ENCODE measurements at regions not wholly inside any gene's neighbourhood (a gene's known extent, or its start where the extent isn't known, plus 50 kb on each side); places are given as distances from the start of the nearest gene placed in this dataset.

DNA sequence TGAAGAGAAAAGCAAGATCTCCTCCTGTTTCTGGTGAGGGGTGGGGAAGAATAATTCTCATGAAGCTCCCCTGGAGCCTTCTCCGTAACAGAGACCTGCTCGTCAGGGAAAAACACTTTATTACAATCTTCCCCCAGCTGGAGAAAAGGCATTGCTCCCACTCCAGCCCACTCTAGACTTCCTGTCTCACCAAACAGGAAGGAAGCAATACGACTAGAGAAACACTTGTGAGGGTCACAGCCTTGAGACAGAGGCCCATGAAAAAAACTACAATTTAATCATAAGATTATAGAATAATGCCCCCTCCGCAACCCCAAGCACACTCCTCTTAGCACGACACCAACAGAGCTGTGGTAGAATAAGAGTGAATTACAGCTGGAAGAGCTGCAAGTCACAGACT is 197.2 kb upstream of the S1PR3 start:
- no peak overlapping the region for H3K4me3 ChIP-seq (replicated peaks in 1 of 3; ENCODE audit: insufficient read depth in 1 of 3, low read depth in 2 of 3, low read length in 3 of 3)
- intact Hi-C loops (cut with micrococcal nuclease; ENCODE audit: unreplicated experiment) (no loop called here), in situ Hi-C loops (cut with HindIII; ENCODE audit: extremely low pct_ligation_motif_present, low pct_unique_long_range_greater_than_20kb) (no loop called here)
- 53% methylated on average over 3 of the region's 5 CpGs for WGBS (ENCODE audit: low lambda C conversion rate)
- ChIA-PET POLR2A (no interaction called here), CTCF (ENCODE audit: low intra/inter-chr PET ratio, low total read pairs) (no interaction called here)
- H3K9me3 ChIP-seq (ENCODE audit: low read length), result no peaks in the 10 kb centered on the region
- H3K4me2 ChIP-seq (ENCODE audit: low read depth, low read length), result no peak overlapping the region
- H2AFZ ChIP-seq (ENCODE audit: low read length), result no peak overlapping the region
- ATAC-seq, result no peak
- no peak for FAIRE-seq
- H3K79me2 ChIP-seq (ENCODE audit: insufficient read depth, low read length), result no peaks in the 10 kb centered on the region
- peaks cover 0 to 1% of the 10 kb centered on the region in 2 experiments; a peak in 1 of 5 replicates for H3K27me3 ChIP-seq (ENCODE audit: control insufficient read depth in 1 of 2, insufficient read depth in 2 of 2, low read length in 2 of 2)
- no peaks in the 10 kb centered on the region for H4K20me1 ChIP-seq (ENCODE audit: insufficient read depth, low read length)
- H3K4me1 ChIP-seq (ENCODE audit: insufficient read depth, low read length), result no peaks in the 10 kb centered on the region
- no peak overlapping the region for H3K9ac ChIP-seq (ENCODE audit: insufficient read depth, low read depth, low read length)
- BruUV-seq (replicated peaks), result no TSS peak
- no peaks in the 10 kb centered on the region for H3K36me3 ChIP-seq (replicated peaks in 1 of 2; ENCODE audit: control insufficient read depth in 1 of 2, insufficient read depth in 2 of 2, low read length in 2 of 2)
- no peak overlapping the region for H3K27ac ChIP-seq (ENCODE audit: extremely low read length, insufficient read depth, low read length)
- TF ChIP-seq ZNF138 (CRISPR knock-in tag; IDR thresholded peaks at IDR 0.05; ENCODE audit: low read depth) (no peak), XBP1 (CRISPR knock-in tag; IDR thresholded peaks at IDR 0.05) (no peak), ZNF260 (CRISPR knock-in tag; IDR thresholded peaks at IDR 0.05; ENCODE audit: borderline replicate concordance, low read depth) (no peak), ZFP36L1 (CRISPR knock-in tag; IDR thresholded peaks at IDR 0.05) (no peak), ZNF44 (CRISPR knock-in tag; IDR thresholded peaks at IDR 0.05) (no peak), NFIC (IDR thresholded peaks at IDR 0.05; ENCODE audit: low read length) (no peak), KDM3A (CRISPR knock-in tag; IDR thresholded peaks at IDR 0.05; ENCODE audit: low read depth) (no peak)
- TF ChIP-seq, protein P1, sequence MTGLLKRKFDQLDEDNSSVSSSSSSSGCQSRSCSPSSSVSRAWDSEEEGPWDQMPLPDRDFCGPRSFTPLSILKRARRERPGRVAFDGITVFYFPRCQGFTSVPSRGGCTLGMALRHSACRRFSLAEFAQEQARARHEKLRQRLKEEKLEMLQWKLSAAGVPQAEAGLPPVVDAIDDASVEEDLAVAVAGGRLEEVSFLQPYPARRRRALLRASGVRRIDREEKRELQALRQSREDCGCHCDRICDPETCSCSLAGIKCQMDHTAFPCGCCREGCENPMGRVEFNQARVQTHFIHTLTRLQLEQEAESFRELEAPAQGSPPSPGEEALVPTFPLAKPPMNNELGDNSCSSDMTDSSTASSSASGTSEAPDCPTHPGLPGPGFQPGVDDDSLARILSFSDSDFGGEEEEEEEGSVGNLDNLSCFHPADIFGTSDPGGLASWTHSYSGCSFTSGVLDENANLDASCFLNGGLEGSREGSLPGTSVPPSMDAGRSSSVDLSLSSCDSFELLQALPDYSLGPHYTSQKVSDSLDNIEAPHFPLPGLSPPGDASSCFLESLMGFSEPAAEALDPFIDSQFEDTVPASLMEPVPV (CRISPR knock-in tag; IDR thresholded peaks at IDR 0.05), result no peak
- no peak for DNase-seq (ENCODE audit: low spot score)

DNA sequence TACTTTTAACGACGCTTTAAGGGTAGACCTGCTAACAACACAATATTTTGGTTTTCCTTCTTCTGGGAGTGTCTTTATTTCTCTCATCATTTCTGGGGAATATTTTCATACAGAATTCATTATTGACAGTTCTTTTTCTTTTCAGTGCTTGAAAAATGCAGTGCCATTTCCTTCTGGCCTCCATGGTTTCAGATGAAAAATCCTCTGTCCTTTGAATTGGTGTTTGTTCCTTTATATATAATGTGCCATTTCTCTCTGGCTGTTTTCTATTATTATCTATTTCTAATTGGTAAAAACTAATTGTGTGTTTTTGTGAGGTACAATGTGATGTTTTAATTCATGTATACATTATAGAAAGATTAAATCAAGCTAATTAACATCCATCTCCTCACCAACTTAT is 194.3 kb upstream of the S1PR3 start:
- Histone ChIP-seq H3K4me2 (ENCODE audit: low read depth, low read length) (no peak overlapping the region), H3K27ac (ENCODE audit: extremely low read length, insufficient read depth, low read length) (no peak overlapping the region), H3K9ac (ENCODE audit: insufficient read depth, low read depth, low read length) (no peak overlapping the region), H3K9me3 (ENCODE audit: low read length) (no peaks in the 10 kb centered on the region), H2AFZ (ENCODE audit: low read length) (no peak overlapping the region), H3K4me3 (replicated peaks in 1 of 3; ENCODE audit: insufficient read depth in 1 of 3, low read depth in 2 of 3, low read length in 3 of 3) (no peak overlapping the region), H3K36me3 (replicated peaks in 1 of 2; ENCODE audit: control insufficient read depth in 1 of 2, insufficient read depth in 2 of 2, low read length in 2 of 2) (no peaks in the 10 kb centered on the region), H4K20me1 (ENCODE audit: insufficient read depth, low read length) (no peaks in the 10 kb centered on the region), H3K27me3 (ENCODE audit: control insufficient read depth in 1 of 2, insufficient read depth in 2 of 2, low read length in 2 of 2) (peaks cover under 1 to 1% of the 10 kb centered on the region in 2 experiments; a peak in 2 of 5 replicates), H3K79me2 (ENCODE audit: insufficient read depth, low read length) (no peaks in the 10 kb centered on the region), H3K4me1 (ENCODE audit: insufficient read depth, low read length) (no peaks in the 10 kb centered on the region)
- POLR2A ChIA-PET, result no interaction called here
- FAIRE-seq, result no peak
- 66% methylated on average over 2 of the region's 2 CpGs for WGBS (ENCODE audit: low lambda C conversion rate)
- no peak for DNase-seq (ENCODE audit: low spot score)
- ATAC-seq, result no peak
- in situ Hi-C loops (cut with HindIII; ENCODE audit: extremely low pct_ligation_motif_present, low pct_unique_long_range_greater_than_20kb), result no loop called here
- CTCF ChIA-PET (ENCODE audit: low intra/inter-chr PET ratio, low total read pairs), result no interaction called here
- no TSS peak for BruUV-seq (replicated peaks)
- intact Hi-C loops (cut with micrococcal nuclease; ENCODE audit: unreplicated experiment), result no loop called here
- TF ChIP-seq, protein P2, sequence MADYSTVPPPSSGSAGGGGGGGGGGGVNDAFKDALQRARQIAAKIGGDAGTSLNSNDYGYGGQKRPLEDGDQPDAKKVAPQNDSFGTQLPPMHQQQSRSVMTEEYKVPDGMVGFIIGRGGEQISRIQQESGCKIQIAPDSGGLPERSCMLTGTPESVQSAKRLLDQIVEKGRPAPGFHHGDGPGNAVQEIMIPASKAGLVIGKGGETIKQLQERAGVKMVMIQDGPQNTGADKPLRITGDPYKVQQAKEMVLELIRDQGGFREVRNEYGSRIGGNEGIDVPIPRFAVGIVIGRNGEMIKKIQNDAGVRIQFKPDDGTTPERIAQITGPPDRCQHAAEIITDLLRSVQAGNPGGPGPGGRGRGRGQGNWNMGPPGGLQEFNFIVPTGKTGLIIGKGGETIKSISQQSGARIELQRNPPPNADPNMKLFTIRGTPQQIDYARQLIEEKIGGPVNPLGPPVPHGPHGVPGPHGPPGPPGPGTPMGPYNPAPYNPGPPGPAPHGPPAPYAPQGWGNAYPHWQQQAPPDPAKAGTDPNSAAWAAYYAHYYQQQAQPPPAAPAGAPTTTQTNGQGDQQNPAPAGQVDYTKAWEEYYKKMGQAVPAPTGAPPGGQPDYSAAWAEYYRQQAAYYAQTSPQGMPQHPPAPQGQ (CRISPR knock-in tag; IDR thresholded peaks at IDR 0.05; ENCODE audit: borderline replicate concordance), result no peak
- TF ChIP-seq, protein P3, sequence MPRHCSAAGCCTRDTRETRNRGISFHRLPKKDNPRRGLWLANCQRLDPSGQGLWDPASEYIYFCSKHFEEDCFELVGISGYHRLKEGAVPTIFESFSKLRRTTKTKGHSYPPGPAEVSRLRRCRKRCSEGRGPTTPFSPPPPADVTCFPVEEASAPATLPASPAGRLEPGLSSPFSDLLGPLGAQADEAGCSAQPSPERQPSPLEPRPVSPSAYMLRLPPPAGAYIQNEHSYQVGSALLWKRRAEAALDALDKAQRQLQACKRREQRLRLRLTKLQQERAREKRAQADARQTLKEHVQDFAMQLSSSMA (CRISPR knock-in tag; IDR thresholded peaks at IDR 0.05), result no peak
- no peak for TF ChIP-seq HIVEP1 (CRISPR knock-in tag; IDR thresholded peaks at IDR 0.05)
- TF ChIP-seq, protein P4, sequence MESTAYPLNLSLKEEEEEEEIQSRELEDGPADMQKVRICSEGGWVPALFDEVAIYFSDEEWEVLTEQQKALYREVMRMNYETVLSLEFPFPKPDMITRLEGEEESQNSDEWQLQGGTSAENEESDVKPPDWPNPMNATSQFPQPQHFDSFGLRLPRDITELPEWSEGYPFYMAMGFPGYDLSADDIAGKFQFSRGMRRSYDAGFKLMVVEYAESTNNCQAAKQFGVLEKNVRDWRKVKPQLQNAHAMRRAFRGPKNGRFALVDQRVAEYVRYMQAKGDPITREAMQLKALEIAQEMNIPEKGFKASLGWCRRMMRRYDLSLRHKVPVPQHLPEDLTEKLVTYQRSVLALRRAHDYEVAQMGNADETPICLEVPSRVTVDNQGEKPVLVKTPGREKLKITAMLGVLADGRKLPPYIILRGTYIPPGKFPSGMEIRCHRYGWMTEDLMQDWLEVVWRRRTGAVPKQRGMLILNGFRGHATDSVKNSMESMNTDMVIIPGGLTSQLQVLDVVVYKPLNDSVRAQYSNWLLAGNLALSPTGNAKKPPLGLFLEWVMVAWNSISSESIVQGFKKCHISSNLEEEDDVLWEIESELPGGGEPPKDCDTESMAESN (CRISPR knock-in tag; conservative IDR thresholded peaks at IDR 0.05), result no peak
